ENCODE measurements at regions not wholly inside any gene's neighbourhood (a gene's known extent, or its start where the extent isn't known, plus 50 kb on each side); places are given as distances from the start of the nearest gene placed in this dataset.

- Histone ChIP-seq H3K9me3 (ENCODE audit: control insufficient read depth, low read length) (no peaks in the 10 kb centered on the region), H3K36me3 (ENCODE audit: control insufficient read depth, insufficient read depth, low read length) (no peaks in the 10 kb centered on the region), H3K27ac (ENCODE audit: insufficient read depth, low read length, poor library complexity, severe bottlenecking) (no peak overlapping the region), H3K4me1 (ENCODE audit: control insufficient read depth, insufficient read depth, low read length, poor library complexity, severe bottlenecking) (no peaks in the 10 kb centered on the region), H3K4me3 (ENCODE audit: insufficient read depth, low read depth, low read length, poor library complexity, severe bottlenecking) (no peak overlapping the region), H3K27me3 (replicated peaks; ENCODE audit: control insufficient read depth, insufficient read depth, low read length, poor library complexity, severe bottlenecking) (no peaks in the 10 kb centered on the region)
- no peak for DNase-seq
Observed at GRCh38 chr13:64311948-64312347, 2896.3 kb upstream of the PCDH20 start.

DNA sequence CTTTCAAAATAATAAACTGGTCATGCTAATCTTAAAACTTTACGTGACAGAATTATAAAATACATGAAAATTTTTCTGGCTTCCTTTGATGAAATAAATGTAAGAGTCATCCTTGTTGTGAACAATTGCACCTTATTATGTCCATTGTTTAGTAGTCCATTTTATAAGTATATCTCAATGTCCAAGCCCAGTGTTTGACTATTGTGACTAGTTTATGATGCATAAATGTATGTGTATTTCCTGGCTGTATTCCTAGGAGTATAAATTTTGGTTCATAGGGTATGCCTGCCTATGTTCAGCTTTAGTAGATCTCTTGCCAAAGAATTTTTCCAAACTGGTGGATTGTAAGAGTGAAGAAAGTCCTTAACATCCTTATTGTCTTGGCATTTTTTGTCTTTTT, 2895.5 kb upstream of the PCDH20 start:
- H3K4me1 ChIP-seq (ENCODE audit: control insufficient read depth, insufficient read depth, low read length, poor library complexity, severe bottlenecking) = no peaks in the 10 kb centered on the region
- DNase-seq = no peak
- no peaks in the 10 kb centered on the region for H3K36me3 ChIP-seq (ENCODE audit: control insufficient read depth, insufficient read depth, low read length)
- no peak overlapping the region for H3K27ac ChIP-seq (ENCODE audit: insufficient read depth, low read length, poor library complexity, severe bottlenecking)
- no peaks in the 10 kb centered on the region for H3K9me3 ChIP-seq (ENCODE audit: control insufficient read depth, low read length)
- no peak overlapping the region for H3K4me3 ChIP-seq (ENCODE audit: insufficient read depth, low read depth, low read length, poor library complexity, severe bottlenecking)
- no peaks in the 10 kb centered on the region for H3K27me3 ChIP-seq (replicated peaks; ENCODE audit: control insufficient read depth, insufficient read depth, low read length, poor library complexity, severe bottlenecking)

DNA sequence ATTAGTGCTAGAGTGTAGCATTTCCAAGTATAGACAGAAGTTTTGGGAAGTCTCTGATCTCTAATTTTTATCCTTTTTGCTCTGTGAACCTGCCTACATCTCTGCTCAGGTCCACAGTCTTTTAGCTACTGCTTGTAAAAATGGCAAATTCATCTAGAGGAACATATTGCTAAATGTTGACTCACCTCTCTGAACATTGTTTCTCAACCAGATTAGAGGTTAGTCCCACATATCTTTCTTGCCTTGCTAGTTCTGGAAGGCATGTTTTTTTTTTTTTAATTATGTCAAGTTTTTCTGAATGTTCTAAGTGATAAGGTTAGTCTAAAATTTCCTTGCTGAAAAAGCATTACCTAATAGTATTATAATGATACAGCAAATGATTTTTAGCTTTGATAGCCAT, 2889.6 kb upstream of the PCDH20 start:
- DNase-seq = no peak
- H3K36me3 ChIP-seq (ENCODE audit: control insufficient read depth, insufficient read depth, low read length) = no peaks in the 10 kb centered on the region
- H3K27ac ChIP-seq (ENCODE audit: insufficient read depth, low read length, poor library complexity, severe bottlenecking) = no peak overlapping the region
- H3K27me3 ChIP-seq (replicated peaks; ENCODE audit: control insufficient read depth, insufficient read depth, low read length, poor library complexity, severe bottlenecking) = no peaks in the 10 kb centered on the region
- H3K9me3 ChIP-seq (ENCODE audit: control insufficient read depth, low read length) = no peaks in the 10 kb centered on the region
- H3K4me3 ChIP-seq (ENCODE audit: insufficient read depth, low read depth, low read length, poor library complexity, severe bottlenecking) = no peak overlapping the region
- H3K4me1 ChIP-seq (ENCODE audit: control insufficient read depth, insufficient read depth, low read length, poor library complexity, severe bottlenecking) = no peaks in the 10 kb centered on the region

DNA sequence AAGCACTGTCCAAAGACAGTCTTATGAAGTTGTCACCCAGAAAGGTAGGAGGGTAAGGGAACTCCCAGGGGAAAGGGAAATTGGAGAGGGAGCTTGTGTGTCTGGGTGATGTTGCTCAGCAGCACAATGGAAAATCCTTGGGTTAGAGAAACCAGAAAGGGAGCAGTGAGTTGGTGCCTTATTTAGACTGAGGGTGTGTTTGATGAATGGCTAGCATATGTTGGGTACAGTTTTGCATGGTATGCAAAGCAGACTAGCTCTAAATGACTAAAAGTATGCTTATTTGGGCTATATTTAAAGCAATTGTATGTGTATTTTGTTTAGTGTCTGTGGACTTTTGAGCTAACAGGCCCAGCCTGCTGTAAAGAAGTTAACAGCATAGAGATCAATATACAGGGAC, 2884.6 kb upstream of the PCDH20 start:
- Histone ChIP-seq H3K27me3 (replicated peaks; ENCODE audit: control insufficient read depth, insufficient read depth, low read length, poor library complexity, severe bottlenecking) (no peaks in the 10 kb centered on the region), H3K27ac (ENCODE audit: insufficient read depth, low read length, poor library complexity, severe bottlenecking) (no peak overlapping the region), H3K4me3 (ENCODE audit: insufficient read depth, low read depth, low read length, poor library complexity, severe bottlenecking) (no peak overlapping the region), H3K4me1 (ENCODE audit: control insufficient read depth, insufficient read depth, low read length, poor library complexity, severe bottlenecking) (no peaks in the 10 kb centered on the region), H3K9me3 (ENCODE audit: control insufficient read depth, low read length) (no peaks in the 10 kb centered on the region), H3K36me3 (ENCODE audit: control insufficient read depth, insufficient read depth, low read length) (no peaks in the 10 kb centered on the region)
- no peak for DNase-seq

DNA sequence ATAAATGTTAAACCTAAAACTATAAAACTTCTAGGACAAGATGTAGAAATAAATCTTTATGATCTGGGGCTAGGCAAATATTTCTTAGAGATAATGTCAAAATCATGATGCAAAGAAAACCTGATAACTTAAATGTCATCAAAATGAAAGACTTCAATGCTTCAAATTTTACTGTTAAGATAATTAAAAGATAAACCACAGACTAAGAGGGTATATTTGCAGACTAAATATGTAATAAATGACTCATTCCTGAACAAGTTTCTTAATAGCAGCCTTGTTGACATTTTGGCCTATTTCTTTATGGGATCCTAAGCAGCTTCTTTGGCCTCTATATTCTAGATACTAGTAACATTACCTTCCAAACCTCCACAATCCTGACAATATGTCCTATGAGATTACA, 2878.3 kb upstream of the PCDH20 start:
- H3K4me3 ChIP-seq (ENCODE audit: insufficient read depth, low read depth, low read length, poor library complexity, severe bottlenecking) = no peak overlapping the region
- H3K36me3 ChIP-seq (ENCODE audit: control insufficient read depth, insufficient read depth, low read length) = no peaks in the 10 kb centered on the region
- no peaks in the 10 kb centered on the region for H3K9me3 ChIP-seq (ENCODE audit: control insufficient read depth, low read length)
- H3K27me3 ChIP-seq (replicated peaks; ENCODE audit: control insufficient read depth, insufficient read depth, low read length, poor library complexity, severe bottlenecking) = no peaks in the 10 kb centered on the region
- H3K27ac ChIP-seq (ENCODE audit: insufficient read depth, low read length, poor library complexity, severe bottlenecking) = no peak overlapping the region
- no peaks in the 10 kb centered on the region for H3K4me1 ChIP-seq (ENCODE audit: control insufficient read depth, insufficient read depth, low read length, poor library complexity, severe bottlenecking)
- DNase-seq = no peak

GRCh38 chr13:64289702-64290101, 2874.1 kb upstream of the PCDH20 start:
- Histone ChIP-seq H3K27ac (ENCODE audit: insufficient read depth, low read length, poor library complexity, severe bottlenecking) (no peak overlapping the region), H3K36me3 (ENCODE audit: control insufficient read depth, insufficient read depth, low read length) (no peaks in the 10 kb centered on the region)

DNA sequence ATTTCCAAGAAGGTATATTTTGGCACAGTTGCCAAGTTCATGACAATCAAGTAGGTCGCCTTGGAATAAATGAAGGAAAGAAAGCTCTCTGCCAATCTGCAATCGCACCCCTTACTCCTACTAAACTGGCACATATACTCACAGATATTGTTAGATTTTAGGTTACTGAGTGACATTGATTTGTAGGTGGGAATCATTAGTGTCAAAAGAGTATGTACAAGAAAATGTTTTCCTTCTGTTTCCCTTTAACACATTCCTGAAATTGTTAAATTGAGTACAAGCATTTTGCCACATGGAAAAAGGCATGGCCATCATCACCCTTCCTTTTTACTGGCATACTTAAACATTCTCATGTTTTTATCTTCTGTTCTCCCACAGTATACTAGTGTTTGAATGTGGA, 2868.3 kb upstream of the PCDH20 start:
- no peak overlapping the region for H3K4me3 ChIP-seq (ENCODE audit: insufficient read depth, low read depth, low read length, poor library complexity, severe bottlenecking)
- H3K27me3 ChIP-seq (replicated peaks; ENCODE audit: control insufficient read depth, insufficient read depth, low read length, poor library complexity, severe bottlenecking) = no peaks in the 10 kb centered on the region
- H3K4me1 ChIP-seq (ENCODE audit: control insufficient read depth, insufficient read depth, low read length, poor library complexity, severe bottlenecking) = no peaks in the 10 kb centered on the region
- H3K27ac ChIP-seq (ENCODE audit: insufficient read depth, low read length, poor library complexity, severe bottlenecking) = no peak overlapping the region
- no peaks in the 10 kb centered on the region for H3K36me3 ChIP-seq (ENCODE audit: control insufficient read depth, insufficient read depth, low read length)
- no peaks in the 10 kb centered on the region for H3K9me3 ChIP-seq (ENCODE audit: control insufficient read depth, low read length)
- no peak for DNase-seq

More at GRCh38 chr13:64289702-64290101, 2874.1 kb upstream of the PCDH20 start:
- Histone ChIP-seq H3K4me1 (ENCODE audit: control insufficient read depth, insufficient read depth, low read length, poor library complexity, severe bottlenecking) (no peaks in the 10 kb centered on the region), H3K4me3 (ENCODE audit: insufficient read depth, low read depth, low read length, poor library complexity, severe bottlenecking) (no peak overlapping the region), H3K27me3 (replicated peaks; ENCODE audit: control insufficient read depth, insufficient read depth, low read length, poor library complexity, severe bottlenecking) (no peaks in the 10 kb centered on the region), H3K9me3 (ENCODE audit: control insufficient read depth, low read length) (no peaks in the 10 kb centered on the region)
- DNase-seq = no peak

GRCh38 chr13:64278493-64278892, 2862.8 kb upstream of the PCDH20 start:
- no peaks in the 10 kb centered on the region for H3K27me3 ChIP-seq (replicated peaks; ENCODE audit: control insufficient read depth, insufficient read depth, low read length, poor library complexity, severe bottlenecking)
- no peak overlapping the region for H3K27ac ChIP-seq (ENCODE audit: insufficient read depth, low read length, poor library complexity, severe bottlenecking)
- no peaks in the 10 kb centered on the region for H3K4me1 ChIP-seq (ENCODE audit: control insufficient read depth, insufficient read depth, low read length, poor library complexity, severe bottlenecking)
- H3K9me3 ChIP-seq (ENCODE audit: control insufficient read depth, low read length) = no peaks in the 10 kb centered on the region
- no peak overlapping the region for H3K4me3 ChIP-seq (ENCODE audit: insufficient read depth, low read depth, low read length, poor library complexity, severe bottlenecking)
- DNase-seq = no peak
- no peaks in the 10 kb centered on the region for H3K36me3 ChIP-seq (ENCODE audit: control insufficient read depth, insufficient read depth, low read length)

DNA sequence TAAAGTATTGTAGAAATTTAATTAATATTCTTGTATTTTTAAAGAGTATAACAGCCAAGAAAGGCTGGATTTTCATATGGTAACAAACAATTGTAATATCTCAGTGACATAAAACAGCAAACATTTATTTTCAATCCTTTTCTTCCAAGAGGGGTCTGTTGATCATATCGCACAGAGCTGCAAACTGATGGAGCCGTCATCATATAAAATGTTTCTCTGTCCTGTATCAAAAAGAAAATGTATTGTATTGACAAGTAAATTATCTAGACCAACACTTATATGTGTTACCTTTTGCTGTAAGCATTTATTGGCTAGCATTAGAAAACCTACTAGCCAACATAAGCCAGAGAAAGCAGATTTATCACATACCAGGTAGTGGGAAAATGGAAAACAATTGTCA, 2861.4 kb upstream of the PCDH20 start:
- no peaks in the 10 kb centered on the region for H3K9me3 ChIP-seq (ENCODE audit: control insufficient read depth, low read length)
- H3K4me1 ChIP-seq (ENCODE audit: control insufficient read depth, insufficient read depth, low read length, poor library complexity, severe bottlenecking) = no peaks in the 10 kb centered on the region
- no peak for DNase-seq
- no peaks in the 10 kb centered on the region for H3K27me3 ChIP-seq (replicated peaks; ENCODE audit: control insufficient read depth, insufficient read depth, low read length, poor library complexity, severe bottlenecking)
- no peak overlapping the region for H3K4me3 ChIP-seq (ENCODE audit: insufficient read depth, low read depth, low read length, poor library complexity, severe bottlenecking)
- H3K36me3 ChIP-seq (ENCODE audit: control insufficient read depth, insufficient read depth, low read length) = no peaks in the 10 kb centered on the region
- H3K27ac ChIP-seq (ENCODE audit: insufficient read depth, low read length, poor library complexity, severe bottlenecking) = no peak overlapping the region

DNA sequence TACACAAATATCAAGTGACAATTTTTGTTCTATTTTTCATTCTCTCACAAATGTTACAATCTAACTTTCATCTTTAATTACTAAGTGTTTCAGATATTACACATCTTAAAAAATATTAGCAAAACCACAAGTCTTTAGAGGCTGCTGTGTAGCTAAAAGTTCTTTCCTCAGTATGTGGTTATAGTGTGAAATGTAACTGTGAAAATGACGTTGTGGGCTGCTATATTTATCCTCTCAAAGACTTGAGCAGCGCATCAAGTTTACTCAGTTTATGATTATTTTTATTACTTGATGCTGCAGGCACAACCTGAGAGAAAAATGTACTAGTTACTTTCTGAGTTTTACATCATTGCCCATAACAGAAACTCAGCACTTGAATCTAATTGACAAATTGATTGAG, 2860.6 kb upstream of the PCDH20 start:
- Histone ChIP-seq H3K27me3 (replicated peaks; ENCODE audit: control insufficient read depth, insufficient read depth, low read length, poor library complexity, severe bottlenecking) (no peaks in the 10 kb centered on the region), H3K36me3 (ENCODE audit: control insufficient read depth, insufficient read depth, low read length) (no peaks in the 10 kb centered on the region), H3K9me3 (ENCODE audit: control insufficient read depth, low read length) (no peaks in the 10 kb centered on the region), H3K4me3 (ENCODE audit: insufficient read depth, low read depth, low read length, poor library complexity, severe bottlenecking) (no peak overlapping the region), H3K27ac (ENCODE audit: insufficient read depth, low read length, poor library complexity, severe bottlenecking) (no peak overlapping the region), H3K4me1 (ENCODE audit: control insufficient read depth, insufficient read depth, low read length, poor library complexity, severe bottlenecking) (no peaks in the 10 kb centered on the region)
- DNase-seq = no peak

All from effector memory CD4-positive, alpha-beta T cell (primary cell).